ENCODE measurements at regions not wholly inside any gene's neighbourhood (a gene's known extent, or its start where the extent isn't known, plus 50 kb on each side); places are given as distances from the start of the nearest gene placed in this dataset.
"Not testable (repeated sequence)": the region's sequence is repeated elsewhere in the genome, so short reads cannot be mapped to it uniquely, and the experiment has no call there.

DNA sequence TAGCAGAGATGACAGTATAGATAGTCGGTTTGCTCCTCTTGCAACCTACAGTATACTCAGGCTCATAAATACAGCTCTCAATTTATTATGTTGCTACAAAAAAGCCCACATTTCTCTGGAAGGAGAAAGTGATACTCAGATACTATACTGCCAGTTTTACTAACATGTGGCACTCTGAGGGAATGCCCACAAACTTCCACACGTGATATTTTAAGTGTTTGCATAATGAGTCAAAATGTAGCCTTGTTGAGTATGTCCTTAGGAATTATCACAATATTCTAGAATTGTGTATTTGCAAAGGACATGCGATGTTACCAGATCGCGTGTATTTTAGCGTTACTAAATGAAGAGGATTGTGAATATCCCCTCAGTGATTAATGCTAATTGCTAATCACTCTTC lies 929.1 kb downstream of the STIM2 start:
- no peak for DNase-seq (ENCODE audit: insufficient read length, low spot score)
- no peak for FAIRE-seq
- TF ChIP-seq, protein P1, sequence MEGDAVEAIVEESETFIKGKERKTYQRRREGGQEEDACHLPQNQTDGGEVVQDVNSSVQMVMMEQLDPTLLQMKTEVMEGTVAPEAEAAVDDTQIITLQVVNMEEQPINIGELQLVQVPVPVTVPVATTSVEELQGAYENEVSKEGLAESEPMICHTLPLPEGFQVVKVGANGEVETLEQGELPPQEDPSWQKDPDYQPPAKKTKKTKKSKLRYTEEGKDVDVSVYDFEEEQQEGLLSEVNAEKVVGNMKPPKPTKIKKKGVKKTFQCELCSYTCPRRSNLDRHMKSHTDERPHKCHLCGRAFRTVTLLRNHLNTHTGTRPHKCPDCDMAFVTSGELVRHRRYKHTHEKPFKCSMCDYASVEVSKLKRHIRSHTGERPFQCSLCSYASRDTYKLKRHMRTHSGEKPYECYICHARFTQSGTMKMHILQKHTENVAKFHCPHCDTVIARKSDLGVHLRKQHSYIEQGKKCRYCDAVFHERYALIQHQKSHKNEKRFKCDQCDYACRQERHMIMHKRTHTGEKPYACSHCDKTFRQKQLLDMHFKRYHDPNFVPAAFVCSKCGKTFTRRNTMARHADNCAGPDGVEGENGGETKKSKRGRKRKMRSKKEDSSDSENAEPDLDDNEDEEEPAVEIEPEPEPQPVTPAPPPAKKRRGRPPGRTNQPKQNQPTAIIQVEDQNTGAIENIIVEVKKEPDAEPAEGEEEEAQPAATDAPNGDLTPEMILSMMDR (IDR thresholded peaks at IDR 0.05; ENCODE audit: insufficient read depth, missing control alignments): no peak

DNA sequence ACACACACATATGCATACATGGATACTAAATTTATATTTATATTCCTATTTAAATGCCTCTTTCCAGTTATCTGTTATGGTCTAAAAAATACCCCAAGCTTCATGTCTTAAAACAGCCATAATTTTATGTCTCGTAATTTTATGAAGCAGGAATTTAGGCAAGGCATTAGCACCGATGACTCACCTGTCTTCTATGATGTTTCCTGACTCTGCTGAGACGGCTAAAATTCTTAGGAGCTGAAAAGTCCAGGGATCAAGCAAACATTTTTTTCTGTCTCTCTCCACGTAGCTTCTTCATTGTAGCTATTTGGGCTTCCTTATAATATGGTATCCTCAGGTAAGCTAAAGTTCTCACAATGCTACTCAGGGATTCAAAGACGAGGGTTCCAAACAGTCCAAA lies 930.3 kb downstream of the STIM2 start:
- FAIRE-seq (no peak), DNase-seq (ENCODE audit: insufficient read length, low spot score) (no peak)
- TF ChIP-seq, protein P1 (IDR thresholded peaks at IDR 0.05; ENCODE audit: insufficient read depth, missing control alignments): no peak

DNA sequence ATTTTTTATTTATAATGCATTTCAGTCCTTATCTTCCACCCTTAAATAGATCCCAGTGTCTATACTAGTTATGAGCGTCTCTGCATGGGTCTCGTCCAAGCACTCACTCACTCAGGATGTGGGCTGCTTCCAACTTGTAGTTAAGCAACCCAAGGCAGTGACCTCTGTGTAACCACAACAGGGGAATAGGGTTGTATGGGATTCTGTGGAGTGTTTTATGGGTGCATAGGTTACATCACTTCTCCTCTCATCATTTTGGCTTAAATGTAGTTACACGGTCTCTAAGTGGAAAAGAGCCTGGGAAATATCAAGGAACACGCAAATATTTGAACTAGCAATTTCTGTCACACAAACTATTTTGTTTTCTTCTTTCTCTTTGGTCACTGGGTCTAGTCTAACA lies 931.0 kb downstream of the STIM2 start:
- DNase-seq (ENCODE audit: insufficient read length, low spot score): no peak
- TF ChIP-seq, protein P1 (IDR thresholded peaks at IDR 0.05; ENCODE audit: insufficient read depth, missing control alignments): no peak
- no peak for FAIRE-seq

DNA sequence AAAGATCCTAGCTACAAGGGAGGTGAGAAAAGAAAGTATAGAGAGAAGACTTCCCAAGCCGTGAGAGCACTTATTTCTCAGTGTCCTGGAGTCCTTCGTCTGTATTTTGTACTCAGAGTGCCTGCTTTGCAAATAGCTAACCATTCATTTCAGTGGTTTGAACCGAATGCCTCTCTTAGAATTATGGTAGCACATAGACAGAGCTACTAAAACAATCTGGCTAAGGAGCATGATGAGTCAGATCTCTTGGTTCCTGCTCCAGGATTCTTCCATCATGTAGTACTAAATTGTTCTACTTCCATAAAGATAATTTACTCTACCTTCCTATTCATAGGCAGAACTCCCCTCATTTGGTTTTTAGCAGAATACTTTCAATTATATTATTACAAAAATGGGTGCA lies 946.6 kb downstream of the STIM2 start:
- FAIRE-seq (no peak), DNase-seq (ENCODE audit: insufficient read length, low spot score) (no peak)
- TF ChIP-seq, protein P1 (IDR thresholded peaks at IDR 0.05; ENCODE audit: insufficient read depth, missing control alignments): no peak

DNA sequence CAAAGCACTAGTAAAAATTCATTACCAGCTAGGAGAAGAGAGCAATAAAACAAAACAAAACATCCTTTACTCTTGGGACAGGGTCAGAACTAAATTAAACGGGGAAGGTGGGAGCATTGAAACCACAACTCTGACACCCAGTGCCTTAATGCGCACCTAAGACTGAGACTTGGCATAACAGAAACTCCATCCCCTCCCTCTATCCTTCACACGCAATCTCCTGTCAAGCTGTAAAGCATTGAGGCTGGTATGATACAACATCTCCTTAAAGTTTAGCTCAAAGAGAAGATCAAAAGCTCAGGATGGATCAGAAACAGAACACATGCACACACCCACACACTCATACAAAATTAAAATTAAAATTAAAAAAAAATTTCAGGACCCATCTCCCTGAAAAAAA lies 951.3 kb downstream of the STIM2 start:
- no peak for FAIRE-seq
- DNase-seq (ENCODE audit: insufficient read length, low spot score): no peak
- TF ChIP-seq, protein P1 (IDR thresholded peaks at IDR 0.05; ENCODE audit: insufficient read depth, missing control alignments): no peak

DNA sequence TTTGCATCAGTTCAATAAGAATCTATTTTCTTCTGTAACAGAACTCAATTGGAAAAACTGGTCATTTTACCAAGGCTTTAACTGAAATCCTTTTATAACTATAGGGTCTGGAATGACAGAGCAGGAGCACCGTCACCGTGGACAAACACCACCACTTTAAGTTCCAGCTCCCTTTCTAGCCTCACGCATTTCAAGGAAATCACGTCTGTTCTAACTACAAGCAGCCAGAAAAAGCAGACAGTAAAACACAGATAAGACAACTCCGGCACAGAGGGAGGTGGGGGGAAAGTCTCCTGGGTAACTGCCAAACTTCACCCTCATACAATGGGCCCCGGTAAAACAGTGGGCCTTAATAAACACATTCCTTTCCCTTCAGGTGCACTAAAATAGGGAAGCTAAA lies 952.6 kb downstream of the STIM2 start:
- FAIRE-seq; DNase-seq (ENCODE audit: insufficient read length, low spot score): not testable (repeated sequence)

DNA sequence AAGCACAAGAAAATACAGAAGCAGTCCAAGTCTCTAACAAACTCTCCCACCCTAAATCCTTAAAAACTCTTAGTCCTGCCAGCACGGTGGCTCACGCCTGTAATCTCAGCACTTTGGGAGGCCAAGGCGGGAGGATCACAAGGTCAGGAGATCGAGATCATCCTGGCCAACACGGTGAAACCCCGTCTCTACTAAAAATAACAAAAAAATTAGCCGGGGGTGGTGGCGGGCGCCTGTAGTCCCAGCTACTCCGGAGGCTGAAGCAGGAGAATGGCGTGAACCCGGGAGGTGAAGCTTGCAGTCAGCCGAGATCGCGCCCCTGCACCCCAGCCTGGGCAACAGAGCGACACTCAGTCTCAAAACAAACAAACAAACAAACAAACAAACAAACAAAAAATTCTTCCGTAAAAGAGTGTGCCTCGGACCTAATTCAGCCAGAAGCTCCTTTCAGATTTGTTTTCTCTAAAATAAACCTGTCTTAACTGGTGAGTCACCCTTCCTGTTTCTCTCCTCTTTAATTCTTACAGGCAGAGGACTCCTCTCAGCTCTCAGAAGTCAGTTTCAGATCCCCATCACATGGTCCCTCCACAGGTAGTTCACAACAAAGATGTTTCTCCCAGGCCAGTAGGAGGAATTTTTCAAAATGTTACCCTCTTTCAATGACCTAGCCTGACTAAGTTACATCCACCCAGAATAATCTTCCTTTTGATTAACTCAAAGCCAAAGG lies 953.2 kb downstream of the STIM2 start:
- FAIRE-seq; DNase-seq (ENCODE audit: insufficient read length, low spot score): not testable (repeated sequence)

DNA sequence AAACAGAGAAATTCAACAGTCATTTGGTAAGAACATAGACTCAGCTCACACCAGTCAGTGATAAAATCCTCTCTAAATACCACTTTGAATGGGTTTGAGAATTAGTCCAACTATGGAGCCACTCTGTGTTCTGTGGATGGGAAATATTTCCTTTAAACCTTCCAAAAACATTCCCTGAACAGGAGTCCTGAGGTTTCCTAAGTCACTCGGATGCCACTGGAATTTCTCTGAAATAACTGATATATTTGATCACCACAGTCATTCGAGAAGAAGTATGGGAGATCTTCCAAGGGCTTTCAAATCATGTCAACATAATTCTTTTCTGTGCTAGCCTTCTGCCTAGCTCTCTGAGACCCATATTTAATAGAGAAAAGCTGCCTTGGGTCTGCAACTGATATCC lies 958.6 kb downstream of the STIM2 start:
- no peak for FAIRE-seq
- TF ChIP-seq, protein P1 (IDR thresholded peaks at IDR 0.05; ENCODE audit: insufficient read depth, missing control alignments): no peak
- no peak for DNase-seq (ENCODE audit: insufficient read length, low spot score)
